NT2/D1 (cell line): ENCODE measurements at regions not wholly inside any gene's neighbourhood (a gene's known extent, or its start where the extent isn't known, plus 50 kb on each side); places are given as distances from the start of the nearest gene placed in this dataset.

Source experiments
- YY1 ChIP-seq: IDR thresholded peaks from 2 replicates; pipeline ENCODE4 v1.6.1; 2011; ENCODE audit not compliant: insufficient read length, insufficient read depth
- ZNF274 ChIP-seq: IDR thresholded peaks from 2 replicates; pipeline ENCODE4 v1.6.1; 2011; ENCODE audit warnings: mild to moderate bottlenecking, low read depth, low read length

- TF ChIP-seq YY1 (peak; percentile 30), ZNF274 (no peak)
These were observed 84.0 kb upstream of the IVNS1ABP start for GRCh38 chr1:185401019-185401418.
